NCI-H2029 treated with DMSO at 0.1 percent for 48 hours (cell line): ENCODE measurements at regions not wholly inside any gene's neighbourhood (a gene's known extent, or its start where the extent isn't known, plus 50 kb on each side); places are given as distances from the start of the nearest gene placed in this dataset.
"Not testable (repeated sequence)": the region's sequence is repeated elsewhere in the genome, so short reads cannot be mapped to it uniquely, and the experiment has no call there.

Source experiments
- DNase-seq: peaks from one replicate; lab custom pipeline; 2025; lab: John Stamatoyannopoulos, UW

DNA sequence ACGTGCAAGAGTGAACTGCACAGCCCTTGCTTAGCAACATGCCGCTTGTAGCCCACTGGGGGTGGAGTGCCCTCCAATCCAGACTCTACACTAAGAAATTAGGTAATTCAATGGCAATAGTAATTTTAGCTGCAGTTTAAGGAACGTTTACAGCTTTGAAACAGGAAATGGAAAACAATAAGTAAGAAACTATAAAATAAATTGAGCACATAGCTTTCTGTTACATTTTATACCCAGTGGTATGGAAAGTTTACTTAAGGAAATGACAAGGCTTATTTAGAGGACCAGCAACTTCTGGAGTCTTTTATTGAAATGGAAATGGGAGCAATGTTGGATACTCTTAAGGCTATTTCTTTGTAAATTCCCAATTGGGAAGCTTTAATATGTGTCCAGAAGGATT lies 373.2 kb downstream of the KCNRG start:
- no peak for DNase-seq

DNA sequence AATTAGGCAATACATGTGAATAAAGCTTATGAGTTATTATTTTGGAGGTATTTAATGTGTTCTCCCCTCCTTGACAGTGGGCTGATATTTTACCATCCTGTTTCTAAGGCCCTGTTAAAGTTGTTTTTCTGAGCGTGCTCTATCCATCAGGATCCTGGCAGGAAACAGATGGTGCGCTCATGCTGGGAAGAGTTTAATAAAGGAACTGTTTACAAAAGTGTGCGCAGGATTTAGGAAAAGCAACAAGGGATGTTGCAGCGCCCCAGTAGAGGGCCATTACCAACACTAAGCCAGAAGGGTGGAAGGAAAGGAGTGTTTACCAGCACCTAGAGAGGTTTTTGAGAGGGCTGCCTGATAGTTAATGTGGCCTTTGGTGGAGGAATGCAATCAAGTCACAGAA lies 374.5 kb downstream of the KCNRG start:
- no peak for DNase-seq

- DNase-seq, result no peak
Measured at GRCh38 chr13:50390503-50391248, 375.4 kb downstream of the KCNRG start.

DNA sequence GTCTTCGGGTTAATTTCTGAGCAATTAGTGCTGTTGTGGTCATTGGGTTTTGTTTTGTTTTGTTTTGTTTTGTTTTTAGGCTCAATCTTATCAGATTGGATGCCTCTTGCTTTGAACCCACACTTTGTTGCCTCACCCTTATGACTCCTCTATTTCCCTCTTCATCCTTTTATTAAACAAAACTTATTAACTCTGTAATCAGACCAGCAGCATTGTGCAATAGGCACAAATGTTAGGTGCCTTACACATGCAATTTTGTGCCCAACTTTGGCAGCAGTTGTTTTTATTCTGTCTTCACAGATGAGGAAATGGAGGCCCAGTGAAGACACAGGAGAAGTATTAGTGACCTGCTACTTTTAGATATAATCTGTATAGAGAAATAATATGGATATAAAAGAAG lies 377.7 kb downstream of the KCNRG start:
- DNase-seq, result no peak

GRCh38 chr13:50393628-50394027 lies 378.4 kb downstream of the KCNRG start:
- no peak for DNase-seq

GRCh38 chr13:50396001-50396400 lies 380.8 kb downstream of the KCNRG start:
- no peak for DNase-seq

GRCh38 chr13:50396618-50397017 lies 381.4 kb downstream of the KCNRG start:
- DNase-seq, result not testable (repeated sequence)

DNA sequence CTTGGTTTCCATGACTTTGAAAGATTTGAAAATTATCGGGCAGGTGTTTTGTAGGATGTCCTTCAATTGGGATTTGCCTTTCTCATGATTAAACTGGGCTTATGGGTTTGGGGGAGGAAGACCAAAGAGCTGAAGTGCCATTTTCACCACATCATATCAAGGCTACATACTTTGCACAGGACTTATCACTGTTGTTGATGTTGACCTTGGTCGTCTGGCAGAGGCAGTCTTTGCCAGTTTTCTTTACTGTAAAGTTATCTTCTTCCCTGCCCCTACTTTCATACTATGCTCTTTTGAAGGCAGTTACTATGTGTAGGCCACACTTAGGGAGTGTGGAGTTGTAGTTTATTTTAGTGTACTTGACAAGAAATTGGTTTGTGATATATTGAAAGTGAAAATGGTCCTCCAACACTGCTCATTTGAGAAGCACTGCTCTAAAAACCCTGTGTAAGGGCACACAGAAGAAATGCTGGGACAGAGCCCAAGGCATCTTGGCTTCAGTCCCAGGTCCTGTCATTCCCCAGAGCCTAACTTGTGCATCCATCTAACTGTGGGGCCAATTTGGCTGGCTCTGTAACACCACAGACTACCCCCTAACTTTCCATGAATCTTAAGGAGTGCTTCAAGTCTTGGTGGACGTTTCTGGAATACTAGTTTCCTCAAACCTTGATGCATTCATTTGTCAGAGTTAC lies 384.9 kb downstream of the KCNRG start:
- DNase-seq, result no peak

DNA sequence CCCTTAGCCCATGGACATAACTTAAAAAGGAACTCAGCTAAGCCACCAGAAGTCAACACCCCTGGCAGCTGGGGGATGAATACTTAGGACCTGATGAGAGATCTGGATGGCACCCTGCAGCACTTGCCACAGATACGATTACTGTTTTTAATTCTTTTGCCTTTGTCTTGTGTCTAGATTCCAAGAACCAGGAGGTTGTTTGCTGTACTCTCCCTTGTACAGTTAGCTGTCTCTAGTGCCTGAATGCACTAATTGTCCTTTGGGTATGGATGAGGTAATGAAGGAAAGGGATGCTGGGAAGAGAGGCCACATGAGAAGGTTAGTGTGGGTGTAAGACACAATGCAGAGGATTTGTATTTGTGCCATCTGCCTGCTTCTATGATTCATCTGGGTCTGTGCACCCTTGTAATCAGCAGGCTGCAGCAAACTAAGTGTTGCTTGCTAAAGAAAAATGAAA lies 385.8 kb downstream of the KCNRG start:
- DNase-seq, result no peak

- DNase-seq, result no peak
Measured at GRCh38 chr13:50401721-50402465, 386.6 kb downstream of the KCNRG start.

DNA sequence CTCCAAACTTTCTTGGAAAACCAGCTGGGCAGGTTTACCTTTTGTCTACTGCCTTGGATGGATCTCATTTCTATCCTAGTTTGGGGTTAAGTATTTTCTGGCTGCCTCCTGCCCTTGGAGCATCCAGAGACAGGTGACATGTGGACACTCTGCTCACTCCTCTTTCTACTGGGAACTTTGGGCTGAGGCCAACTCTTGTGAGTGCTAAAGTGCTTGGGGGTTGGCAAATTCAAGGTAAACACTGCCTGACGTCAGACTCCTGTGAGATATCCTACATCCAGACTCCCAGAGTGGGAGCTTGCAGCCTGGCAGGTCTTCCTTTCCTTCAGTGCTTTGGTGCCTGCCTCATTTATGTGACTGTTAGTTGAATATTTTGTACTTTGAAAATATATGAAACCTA lies 388.1 kb downstream of the KCNRG start:
- DNase-seq, result peak; percentile 49

DNA sequence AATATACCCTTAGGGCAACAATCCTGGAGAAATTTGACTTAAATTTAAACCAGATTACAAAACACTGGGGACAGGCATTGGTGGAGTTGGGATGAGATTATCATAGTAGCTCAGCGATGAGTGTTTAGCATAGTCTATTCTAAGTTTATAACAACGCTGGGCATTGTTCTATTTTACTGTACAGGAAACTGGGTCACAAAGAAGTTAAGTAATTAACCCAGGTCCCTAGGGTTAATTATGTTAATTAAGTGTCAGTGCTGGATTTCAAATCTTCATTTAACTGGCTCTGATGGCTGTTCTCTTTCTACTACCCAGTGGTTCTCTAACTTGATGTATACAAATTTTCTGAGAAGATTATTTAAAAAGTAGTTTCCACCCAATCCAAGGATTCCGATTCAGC lies 388.9 kb downstream of the KCNRG start:
- DNase-seq, result no peak

DNA sequence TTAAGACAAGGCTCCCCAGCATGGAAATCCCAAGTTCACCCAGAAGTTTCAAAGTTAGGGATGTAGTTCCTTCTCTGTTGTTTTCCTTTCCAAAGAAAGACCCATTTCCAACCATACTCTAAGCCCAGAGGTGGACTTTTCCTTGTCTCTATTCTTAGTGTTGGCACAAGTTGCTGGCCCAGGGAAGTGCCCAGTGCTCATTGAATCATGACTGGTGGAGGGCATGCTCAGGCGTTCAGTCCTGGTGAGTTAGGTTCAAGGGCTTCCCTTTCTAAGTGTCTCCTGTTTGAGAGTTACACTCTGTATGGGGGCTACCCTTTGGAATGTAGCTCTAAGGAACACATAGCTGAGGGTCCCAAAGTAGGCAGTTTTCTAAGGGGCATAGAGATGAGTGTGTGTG lies 389.5 kb downstream of the KCNRG start:
- no peak for DNase-seq

DNA sequence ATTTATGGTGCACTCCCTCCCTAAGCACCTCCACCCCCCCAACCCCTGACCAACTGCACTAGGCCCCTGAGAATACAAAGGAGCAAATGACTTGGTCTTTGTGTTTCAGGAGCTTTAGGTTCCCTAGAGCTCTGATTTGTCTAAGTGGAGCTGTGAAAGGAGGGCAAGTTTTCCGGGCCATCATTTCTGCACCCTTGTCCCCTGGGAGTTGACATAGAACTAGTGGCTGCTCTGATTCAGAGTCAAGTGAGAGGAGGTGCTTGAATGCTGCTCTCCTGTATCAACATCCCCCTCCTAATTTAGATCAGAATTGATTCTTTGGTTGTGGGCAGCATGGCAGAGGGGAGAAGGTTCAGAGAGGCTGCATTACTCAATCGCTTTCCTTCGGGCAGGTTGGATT lies 391.6 kb downstream of the KCNRG start:
- no peak for DNase-seq

DNA sequence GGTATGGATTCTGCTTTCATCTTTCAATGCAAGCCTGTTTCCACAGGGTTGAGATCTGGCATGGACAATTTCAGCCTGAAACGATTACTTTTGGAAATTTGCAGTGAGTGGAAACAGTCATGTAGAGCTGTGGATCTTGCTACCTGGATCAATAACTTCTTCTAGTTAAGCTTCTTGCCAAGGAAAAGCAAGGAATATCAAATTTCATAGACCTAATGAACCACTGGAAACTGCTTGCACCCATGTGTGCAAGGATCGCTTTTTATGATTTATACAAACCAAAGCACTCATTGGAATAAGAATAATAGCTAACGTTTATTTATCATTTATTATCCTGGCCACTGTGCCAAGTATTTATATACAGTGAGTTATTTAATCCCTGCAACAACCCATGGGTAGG lies 392.8 kb downstream of the KCNRG start:
- DNase-seq, result no peak

- DNase-seq, result no peak
Measured at GRCh38 chr13:50409220-50409619, 394.0 kb downstream of the KCNRG start.

- DNase-seq, result no peak
Measured at GRCh38 chr13:50410921-50411746, 395.9 kb downstream of the KCNRG start.

GRCh38 chr13:50412046-50412617 lies 396.9 kb downstream of the KCNRG start:
- no peak for DNase-seq

DNA sequence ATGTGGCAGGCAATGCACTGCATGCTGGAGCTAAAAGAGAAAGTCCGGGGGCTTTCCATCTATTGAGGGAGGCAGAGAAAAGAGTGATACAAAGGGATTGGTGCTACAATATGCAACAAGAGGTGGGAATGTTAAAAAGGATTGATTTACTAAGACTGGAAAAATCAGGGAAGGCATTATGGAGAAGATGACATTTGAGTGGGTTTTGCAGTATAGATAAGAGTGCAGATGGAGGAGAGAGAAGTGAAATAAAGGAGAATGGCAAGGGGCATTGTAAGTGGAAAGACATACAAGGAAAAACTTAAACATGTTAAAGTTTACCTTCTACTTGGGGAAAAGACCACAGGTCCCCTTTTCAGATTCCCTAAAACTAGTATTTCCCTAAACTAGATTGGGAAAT lies 399.4 kb downstream of the KCNRG start:
- DNase-seq, result no peak

DNA sequence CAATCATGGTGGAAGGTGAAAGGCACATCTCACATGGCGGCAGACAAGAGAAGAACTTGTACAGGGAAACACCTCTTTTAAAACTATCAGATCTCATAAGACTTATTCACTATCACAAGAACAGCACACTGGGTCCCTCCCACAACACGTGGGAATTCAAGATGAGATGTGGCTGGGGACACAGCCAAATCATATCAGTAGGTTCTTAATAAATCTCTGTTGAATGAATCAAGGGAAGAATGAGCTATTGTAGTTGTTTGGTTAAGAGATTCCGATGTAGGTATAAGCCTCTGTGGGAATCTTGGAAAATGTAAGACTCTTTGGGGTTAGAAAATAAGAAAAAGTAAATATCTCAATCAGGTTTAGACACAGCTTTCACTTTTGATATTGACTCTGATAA lies 400.2 kb downstream of the KCNRG start:
- no peak for DNase-seq

GRCh38 chr13:50417597-50417996 lies 402.4 kb downstream of the KCNRG start:
- DNase-seq, result no peak
